ENCODE measurements at regions not wholly inside any gene's neighbourhood (a gene's known extent, or its start where the extent isn't known, plus 50 kb on each side); places are given as distances from the start of the nearest gene placed in this dataset.

DNA sequence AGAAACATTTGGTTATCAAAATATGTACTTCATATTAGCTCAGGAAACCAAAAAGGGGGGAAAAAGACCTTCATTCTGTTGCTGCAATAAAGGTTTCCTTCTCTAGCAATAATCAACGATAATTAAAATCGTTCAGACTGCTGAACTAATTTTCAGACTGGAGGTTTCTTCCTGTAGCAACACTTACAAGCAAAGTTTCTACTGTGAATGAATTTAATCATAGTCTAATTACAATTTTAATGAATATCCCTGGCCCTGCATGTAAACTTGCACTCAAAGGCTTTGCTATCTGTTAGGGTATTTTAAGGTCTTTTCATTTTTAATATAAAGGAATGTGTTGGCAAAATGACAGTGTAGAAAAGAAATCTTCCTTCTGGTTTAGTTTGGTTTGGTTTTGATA lies 265.2 kb downstream of the QDPR start:
- no peak for TF ChIP-seq EZH2 (IDR thresholded peaks at IDR 0.05; ENCODE audit: insufficient read depth, poor library complexity, severe bottlenecking)
- TF ChIP-seq EZH2phosphoT487 (IDR thresholded peaks at IDR 0.05; ENCODE audit: insufficient read depth, low read depth), result no peak
